PC-3 (cell line): ENCODE measurements at regions not wholly inside any gene's neighbourhood (a gene's known extent, or its start where the extent isn't known, plus 50 kb on each side); places are given as distances from the start of the nearest gene placed in this dataset.

Experiments used
- EZH2 ChIP-seq: fragments of 300-600 bp; sonication (generic); IDR thresholded peaks from one replicate; pipeline ENCODE4 v1.6.1; 2017; ENCODE audit warnings: antibody characterized with exemption, mild to moderate bottlenecking, low read length; ENCODE audit not compliant: unreplicated experiment
- TF ChIP-seq, protein P1 (sequence below): fragments of 300-600 bp; sonication (generic); conservative IDR thresholded peaks from 2 replicates; pipeline ENCODE4 v1.5.1; 2017; ENCODE audit warnings: antibody characterized with exemption, low read depth, mild to moderate bottlenecking, low read length

DNA sequence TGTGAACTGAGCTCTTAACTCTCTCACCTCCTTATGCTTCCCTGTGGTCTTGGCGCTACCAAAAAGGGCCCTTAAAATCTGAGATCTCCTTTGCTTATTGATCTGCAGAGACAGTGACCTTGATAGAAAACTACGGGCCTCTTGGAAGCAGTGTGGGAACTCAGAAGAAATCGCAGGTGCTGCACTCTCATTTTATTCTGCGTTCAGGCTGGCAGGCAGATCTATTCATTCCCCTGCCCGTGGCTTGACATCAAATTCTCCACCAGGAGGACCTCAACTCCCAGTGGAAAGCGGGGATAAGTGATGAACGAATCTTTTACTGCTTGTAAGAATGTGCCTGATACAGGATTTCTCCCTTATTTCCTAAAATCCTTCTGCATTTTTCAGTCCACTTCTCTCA lies 143.2 kb upstream of the SEL1L start:
- TF ChIP-seq, protein P1, sequence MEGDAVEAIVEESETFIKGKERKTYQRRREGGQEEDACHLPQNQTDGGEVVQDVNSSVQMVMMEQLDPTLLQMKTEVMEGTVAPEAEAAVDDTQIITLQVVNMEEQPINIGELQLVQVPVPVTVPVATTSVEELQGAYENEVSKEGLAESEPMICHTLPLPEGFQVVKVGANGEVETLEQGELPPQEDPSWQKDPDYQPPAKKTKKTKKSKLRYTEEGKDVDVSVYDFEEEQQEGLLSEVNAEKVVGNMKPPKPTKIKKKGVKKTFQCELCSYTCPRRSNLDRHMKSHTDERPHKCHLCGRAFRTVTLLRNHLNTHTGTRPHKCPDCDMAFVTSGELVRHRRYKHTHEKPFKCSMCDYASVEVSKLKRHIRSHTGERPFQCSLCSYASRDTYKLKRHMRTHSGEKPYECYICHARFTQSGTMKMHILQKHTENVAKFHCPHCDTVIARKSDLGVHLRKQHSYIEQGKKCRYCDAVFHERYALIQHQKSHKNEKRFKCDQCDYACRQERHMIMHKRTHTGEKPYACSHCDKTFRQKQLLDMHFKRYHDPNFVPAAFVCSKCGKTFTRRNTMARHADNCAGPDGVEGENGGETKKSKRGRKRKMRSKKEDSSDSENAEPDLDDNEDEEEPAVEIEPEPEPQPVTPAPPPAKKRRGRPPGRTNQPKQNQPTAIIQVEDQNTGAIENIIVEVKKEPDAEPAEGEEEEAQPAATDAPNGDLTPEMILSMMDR = no peak
- no peak for TF ChIP-seq EZH2
